Suprapubic skin (tissue), 4 donors: ENCODE measurements at regions not wholly inside any gene's neighbourhood (a gene's known extent, or its start where the extent isn't known, plus 50 kb on each side); places are given as distances from the start of the nearest gene placed in this dataset.

Experiments used
- CTCF ChIP-seq, 2 donors: fragments of 200-600 bp in 1 of 2; fragments of 450-650 bp in 1 of 2; sonication (generic) in 1 of 2; IDR thresholded peaks; one replicate each; pipeline ENCODE4 v1.5.1; 2016 to 2019; ENCODE audit warnings: antibody characterized with exemption in 2 of 2, mild to moderate bottlenecking in 1 of 2, moderate library complexity in 1 of 2
- EP300 ChIP-seq: sonication (generic); formaldehyde crosslinking; IDR thresholded peaks from one replicate; pipeline ENCODE4 v1.6.1; 2017; ENCODE audit warnings: antibody characterized with exemption
- POLR2A ChIP-seq, 2 donors: fragments of 450-650 bp; IDR thresholded peaks; one replicate each; pipeline ENCODE4 v1.6.1; 2017; ENCODE audit warnings: antibody characterized with exemption in 2 of 2, mild to moderate bottlenecking in 2 of 2, moderate library complexity in 2 of 2
- POLR2AphosphoS5 ChIP-seq, 3 donors: sonication (generic); formaldehyde crosslinking; IDR thresholded peaks; one replicate each; pipeline ENCODE4 v1.6.1; 2017; ENCODE audit warnings: antibody characterized with exemption in 3 of 3

- TF ChIP-seq POLR2AphosphoS5 (IDR thresholded peaks at IDR 0.05) (no peak), CTCF (IDR thresholded peaks at IDR 0.05) (no peak), POLR2A (IDR thresholded peaks at IDR 0.05) (no peak), EP300 (no peak)
Observed at GRCh38 chr2:196330645-196331044, 159.3 kb upstream of the STK17B start.
